Smooth muscle cell (in vitro differentiated cells): ENCODE measurements at regions not wholly inside any gene's neighbourhood (a gene's known extent, or its start where the extent isn't known, plus 50 kb on each side); places are given as distances from the start of the nearest gene placed in this dataset.
"Not testable (repeated sequence)": the region's sequence is repeated elsewhere in the genome, so short reads cannot be mapped to it uniquely, and the experiment has no call there.

ENCODE experiments used
- DNase-seq: peaks from one replicate; lab custom pipeline; 2025; ENCODE audit not compliant: unreplicated experiment; lab: John Stamatoyannopoulos, UW
- H2AFZ ChIP-seq: fragments of 200-600 bp; sonication (generic); 2 replicates; pipeline ENCODE4 v1.6.0; 2016; ENCODE audit warnings: antibody characterized with exemption, low read depth, mild to moderate bottlenecking
- H3F3A ChIP-seq: fragments of 200-600 bp; sonication (generic); 2 replicates; pipeline ENCODE4 v1.6.0; 2017; ENCODE audit warnings: antibody characterized with exemption, low read depth
- H3K27ac ChIP-seq: fragments of 200-600 bp; sonication (generic); 2 replicates; pipeline ENCODE4 v1.5.1; 2016; ENCODE audit warnings: low read depth, mild to moderate bottlenecking
- H3K27me3 ChIP-seq: fragments of 200-600 bp; sonication (generic); 2 replicates; pipeline ENCODE4 v1.6.1; 2016; ENCODE audit warnings: low read depth, mild to moderate bottlenecking
- H3K36me3 ChIP-seq: fragments of 200-600 bp; sonication (generic); 2 replicates; pipeline ENCODE4 v1.5.1; 2016; ENCODE audit warnings: low read depth
- H3K4me1 ChIP-seq: fragments of 200-600 bp; sonication (generic); 2 replicates; pipeline ENCODE4 v1.5.1; 2016; ENCODE audit warnings: low read depth
- H3K4me2 ChIP-seq: fragments of 200-600 bp; sonication (generic); 2 replicates; pipeline ENCODE4 v1.6.0; 2016; ENCODE audit warnings: mild to moderate bottlenecking
- H3K4me3 ChIP-seq: fragments of 200-600 bp; sonication (generic); 2 replicates; pipeline ENCODE4 v1.5.1; 2016; ENCODE audit warnings: mild to moderate bottlenecking
- H3K79me2 ChIP-seq: fragments of 200-600 bp; sonication (generic); 2 replicates; pipeline ENCODE4 v1.6.0; 2016; ENCODE audit warnings: low read depth, mild to moderate bottlenecking
- H3K9ac ChIP-seq: fragments of 200-600 bp; sonication (generic); 2 replicates; pipeline ENCODE4 v1.6.0; 2016; ENCODE audit warnings: low read depth
- H3K9me3 ChIP-seq: fragments of 200-600 bp; sonication (generic); replicated peaks from 2 replicates; pipeline ENCODE4 v1.5.1; 2016; ENCODE audit warnings: low read depth
- H4K20me1 ChIP-seq: fragments of 200-600 bp; sonication (generic); 2 replicates; pipeline ENCODE4 v1.6.0; 2016; ENCODE audit warnings: low read depth
- WGBS: methylation state at CpG from one replicate; pipeline ENCODE4 v1.1.7; 2016; ENCODE audit warnings: low lambda C conversion rate; 5-methylcytosine and 5-hydroxymethylcytosine counted together
- TF ChIP-seq, protein P1 (sequence below): fragments of 200-600 bp; sonication (generic); IDR thresholded peaks from 2 replicates; pipeline ENCODE4 v1.5.1; 2017; ENCODE audit warnings: borderline replicate concordance, mild to moderate bottlenecking, antibody characterized with exemption; ENCODE audit not compliant: insufficient read depth, poor library complexity, severe bottlenecking

DNA sequence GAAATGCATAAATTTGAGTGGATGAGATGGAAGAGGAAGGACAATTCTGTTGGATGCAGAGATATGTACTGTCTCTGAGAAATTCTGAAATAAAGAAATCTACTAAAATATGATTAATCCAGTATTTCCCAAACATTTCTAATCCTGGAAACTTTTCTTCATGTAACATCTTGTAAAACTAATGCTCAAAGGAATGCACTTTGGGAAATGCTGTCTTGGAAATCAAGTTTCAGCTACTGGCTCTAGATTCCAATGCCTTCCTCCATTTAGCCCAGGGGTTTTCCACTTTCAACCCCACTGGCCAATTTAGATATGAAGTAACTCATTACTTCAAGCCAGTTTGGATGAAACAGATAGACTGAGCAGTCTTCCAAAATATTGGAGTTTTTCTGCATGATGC lies 355.1 kb downstream of the TXNL1 start:
- H3F3A ChIP-seq = peaks cover 3% of the 10 kb centered on the region
- no peak overlapping the region for H3K9ac ChIP-seq
- no peaks in the 10 kb centered on the region for H3K79me2 ChIP-seq
- TF ChIP-seq, protein P1, sequence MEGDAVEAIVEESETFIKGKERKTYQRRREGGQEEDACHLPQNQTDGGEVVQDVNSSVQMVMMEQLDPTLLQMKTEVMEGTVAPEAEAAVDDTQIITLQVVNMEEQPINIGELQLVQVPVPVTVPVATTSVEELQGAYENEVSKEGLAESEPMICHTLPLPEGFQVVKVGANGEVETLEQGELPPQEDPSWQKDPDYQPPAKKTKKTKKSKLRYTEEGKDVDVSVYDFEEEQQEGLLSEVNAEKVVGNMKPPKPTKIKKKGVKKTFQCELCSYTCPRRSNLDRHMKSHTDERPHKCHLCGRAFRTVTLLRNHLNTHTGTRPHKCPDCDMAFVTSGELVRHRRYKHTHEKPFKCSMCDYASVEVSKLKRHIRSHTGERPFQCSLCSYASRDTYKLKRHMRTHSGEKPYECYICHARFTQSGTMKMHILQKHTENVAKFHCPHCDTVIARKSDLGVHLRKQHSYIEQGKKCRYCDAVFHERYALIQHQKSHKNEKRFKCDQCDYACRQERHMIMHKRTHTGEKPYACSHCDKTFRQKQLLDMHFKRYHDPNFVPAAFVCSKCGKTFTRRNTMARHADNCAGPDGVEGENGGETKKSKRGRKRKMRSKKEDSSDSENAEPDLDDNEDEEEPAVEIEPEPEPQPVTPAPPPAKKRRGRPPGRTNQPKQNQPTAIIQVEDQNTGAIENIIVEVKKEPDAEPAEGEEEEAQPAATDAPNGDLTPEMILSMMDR = no peak
- H3K27ac ChIP-seq = no peak overlapping the region
- no peaks in the 10 kb centered on the region for H3K27me3 ChIP-seq
- no peaks in the 10 kb centered on the region for H3K36me3 ChIP-seq
- no peak overlapping the region for H3K4me3 ChIP-seq
- peaks cover 6% of the 10 kb centered on the region for H3K4me1 ChIP-seq
- H3K9me3 ChIP-seq = no peaks in the 10 kb centered on the region
- H3K4me2 ChIP-seq = no peak overlapping the region
- no peaks in the 10 kb centered on the region for H4K20me1 ChIP-seq
- H2AFZ ChIP-seq = no peak overlapping the region
- no peak for DNase-seq

DNA sequence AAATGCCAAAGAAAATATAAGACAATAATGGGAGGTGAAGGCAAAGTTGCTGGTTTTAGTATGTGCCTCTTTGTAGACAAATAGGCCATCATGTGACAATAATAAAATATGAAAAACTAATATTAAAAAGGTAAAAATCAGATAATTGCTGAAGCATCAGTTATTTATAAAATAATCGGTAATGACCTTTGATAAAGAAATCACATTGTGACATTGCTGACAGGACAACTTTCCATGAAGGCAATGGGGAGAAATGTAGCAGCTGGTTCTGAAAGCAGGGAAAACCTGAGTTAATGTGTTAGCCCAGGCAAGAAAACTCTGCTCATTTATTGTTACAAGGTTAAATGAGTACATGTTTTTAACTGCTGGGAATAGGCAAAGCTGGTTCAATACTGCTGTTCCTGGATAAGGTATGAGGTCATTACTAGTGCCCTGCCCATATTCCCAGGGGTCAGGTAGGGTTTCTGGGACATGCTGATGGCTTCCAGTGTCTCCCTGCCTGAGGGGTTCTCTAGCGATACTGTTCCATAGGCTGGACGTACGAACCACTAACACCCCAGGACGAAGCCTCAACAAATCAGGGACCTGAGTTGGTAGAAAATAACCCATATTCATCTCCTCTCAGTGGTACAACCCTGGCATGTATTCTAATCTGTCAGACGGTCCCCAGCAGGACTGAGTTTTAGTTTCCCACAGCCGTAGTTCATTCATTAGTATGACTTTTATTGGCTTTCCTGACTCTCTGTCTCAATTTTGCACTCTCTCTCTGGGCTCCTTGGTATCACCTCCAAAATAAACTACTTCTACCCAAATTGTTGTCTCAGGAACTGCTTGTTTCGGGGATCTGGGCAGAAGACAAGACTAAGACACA lies 355.9 kb downstream of the TXNL1 start:
- H3K36me3 ChIP-seq = no peaks in the 10 kb centered on the region
- H3K27me3 ChIP-seq = no peaks in the 10 kb centered on the region
- WGBS = 92% methylated on average over 8 of the region's 8 CpGs
- no peaks in the 10 kb centered on the region for H4K20me1 ChIP-seq
- no peak overlapping the region for H3K4me2 ChIP-seq
- H2AFZ ChIP-seq = no peak overlapping the region
- peaks cover 3% of the 10 kb centered on the region for H3F3A ChIP-seq
- H3K79me2 ChIP-seq = no peaks in the 10 kb centered on the region
- H3K9ac ChIP-seq = no peak overlapping the region
- H3K27ac ChIP-seq = no peak overlapping the region
- TF ChIP-seq, protein P1 = no peak
- H3K4me3 ChIP-seq = no peak overlapping the region
- H3K9me3 ChIP-seq = no peaks in the 10 kb centered on the region
- no peak for DNase-seq
- peaks cover 6% of the 10 kb centered on the region for H3K4me1 ChIP-seq

DNA sequence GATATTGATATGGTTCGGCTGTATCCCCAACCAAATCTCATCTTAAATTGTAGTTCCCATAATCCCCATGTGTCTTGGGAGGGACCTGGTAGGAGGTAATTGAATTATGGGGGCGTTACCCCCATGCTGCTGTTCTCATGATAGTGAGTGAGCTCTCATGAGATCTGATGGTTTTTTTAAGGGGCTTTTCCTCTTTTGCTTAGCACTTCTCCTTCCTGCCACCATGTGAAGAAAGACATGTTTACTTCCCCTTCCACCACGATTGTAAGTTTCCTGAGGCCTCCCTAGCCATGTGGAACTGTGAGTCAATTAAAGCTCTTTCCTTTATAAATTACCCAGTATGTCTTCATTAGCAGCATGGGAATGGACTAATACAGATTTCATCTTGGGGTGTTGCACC lies 358.6 kb downstream of the TXNL1 start:
- not testable (repeated sequence) for H3K9ac ChIP-seq

DNA sequence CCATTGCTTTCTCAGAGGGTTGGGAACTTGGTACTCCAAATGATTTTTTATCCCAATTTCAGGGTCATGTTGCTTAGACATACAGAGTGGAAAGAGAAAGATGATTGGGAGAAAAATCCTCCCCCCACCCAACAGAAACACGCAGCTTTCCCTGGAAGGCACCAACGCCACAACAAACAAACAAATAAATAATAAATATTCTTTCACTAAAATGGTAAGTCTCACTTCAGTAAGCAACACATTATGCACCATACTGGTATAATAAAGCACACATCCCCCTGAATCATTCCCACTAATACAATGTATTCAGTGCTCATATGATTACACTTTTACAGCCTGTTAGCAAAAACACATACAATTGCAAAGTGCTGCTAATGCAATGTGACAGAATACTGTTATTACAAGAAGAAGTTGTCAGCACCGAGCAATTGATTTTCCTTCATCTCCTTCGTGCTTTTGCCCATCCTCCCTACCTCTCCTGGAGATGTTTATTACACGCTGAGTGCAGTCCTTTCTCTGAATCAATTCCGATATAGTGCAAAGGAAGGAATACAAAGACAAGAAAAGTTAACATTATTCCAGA lies 359.9 kb downstream of the TXNL1 start:
- Histone ChIP-seq H3F3A (no peaks in the 10 kb centered on the region), H3K36me3 (no peaks in the 10 kb centered on the region), H2AFZ (no peak overlapping the region), H3K9ac (no peak overlapping the region), H3K79me2 (no peaks in the 10 kb centered on the region), H3K9me3 (no peaks in the 10 kb centered on the region), H3K4me1 (no peaks in the 10 kb centered on the region), H3K4me2 (no peak overlapping the region), H3K4me3 (no peak overlapping the region), H4K20me1 (no peaks in the 10 kb centered on the region), H3K27ac (no peak overlapping the region), H3K27me3 (no peaks in the 10 kb centered on the region)
- no peak for DNase-seq
- 88% methylated on average over 6 of the region's 6 CpGs for WGBS
- TF ChIP-seq, protein P1 = no peak

More for the DNA sequence above, 358.6 kb downstream of the TXNL1 start:
- not testable (repeated sequence) for DNase-seq, H3K9me3 ChIP-seq, H3K4me3 ChIP-seq, H2AFZ ChIP-seq, H3F3A ChIP-seq, H3K27me3 ChIP-seq, H3K79me2 ChIP-seq, H3K4me2 ChIP-seq, H4K20me1 ChIP-seq, H3K27ac ChIP-seq, H3K4me1 ChIP-seq, H3K36me3 ChIP-seq
- 97% methylated on average over 3 of the region's 3 CpGs for WGBS
